Endometrium (tissue), 2 donors: ENCODE measurements at regions not wholly inside any gene's neighbourhood (a gene's known extent, or its start where the extent isn't known, plus 50 kb on each side); places are given as distances from the start of the nearest gene placed in this dataset.
"Not testable (repeated sequence)": the region's sequence is repeated elsewhere in the genome, so short reads cannot be mapped to it uniquely, and the experiment has no call there.

Experiments
- FAIRE-seq: peaks from 2 replicates; lab custom pipeline; 2012; peaks lifted over from hg19 to GRCh38; lab: Jason Lieb, UNC
- donor health status: control.
- donor health status: control.

- FAIRE-seq = no peak
Observed at GRCh38 chr2:13698847-13699246, 933.7 kb upstream of the LRATD1 start.

GRCh38 chr2:13699939-13700338 is 932.6 kb upstream of the LRATD1 start:
- not testable (repeated sequence) for FAIRE-seq

- FAIRE-seq = no peak
Observed at GRCh38 chr2:13711154-13711553, 921.4 kb upstream of the LRATD1 start.

GRCh38 chr2:13714466-13714865 is 918.1 kb upstream of the LRATD1 start:
- FAIRE-seq = no peak

- no peak for FAIRE-seq
Observed at GRCh38 chr2:13725945-13726344, 906.6 kb upstream of the LRATD1 start.

- no peak for FAIRE-seq
Observed at GRCh38 chr2:13745330-13745729, 887.2 kb upstream of the LRATD1 start.

- FAIRE-seq = no peak
Observed at GRCh38 chr2:13751955-13752354, 880.6 kb upstream of the LRATD1 start.

- no peak for FAIRE-seq
Observed at GRCh38 chr2:13758412-13758811, 874.1 kb upstream of the LRATD1 start.

GRCh38 chr2:13768274-13768673 is 864.2 kb upstream of the LRATD1 start:
- FAIRE-seq = no peak

- no peak for FAIRE-seq
Observed at GRCh38 chr2:13770279-13770678, 862.2 kb upstream of the LRATD1 start.

GRCh38 chr2:13779996-13780395 is 852.5 kb upstream of the LRATD1 start:
- FAIRE-seq = no peak

GRCh38 chr2:13791019-13791547 is 841.4 kb upstream of the LRATD1 start:
- no peak for FAIRE-seq

- no peak for FAIRE-seq
Observed at GRCh38 chr2:13806539-13806938, 826.0 kb upstream of the LRATD1 start.

- FAIRE-seq = no peak
Observed at GRCh38 chr2:13813236-13813635, 819.3 kb upstream of the LRATD1 start.

- FAIRE-seq = no peak
Observed at GRCh38 chr2:13818002-13818401, 814.5 kb upstream of the LRATD1 start.

- no peak for FAIRE-seq
Observed at GRCh38 chr2:13819896-13820295, 812.6 kb upstream of the LRATD1 start.

- FAIRE-seq = peak; percentile 45
Observed at GRCh38 chr2:13821255-13821880, 811.1 kb upstream of the LRATD1 start.

- FAIRE-seq = no peak
Observed at GRCh38 chr2:13822365-13822764, 810.2 kb upstream of the LRATD1 start.

GRCh38 chr2:13826314-13826853 is 806.1 kb upstream of the LRATD1 start:
- FAIRE-seq = no peak

- FAIRE-seq = peak; percentile 4
Observed at GRCh38 chr2:13858626-13859025, 773.9 kb upstream of the LRATD1 start.

GRCh38 chr2:13868275-13868674 is 764.2 kb upstream of the LRATD1 start:
- FAIRE-seq = not testable (repeated sequence)

GRCh38 chr2:13876491-13877037 is 756.0 kb upstream of the LRATD1 start:
- no peak for FAIRE-seq

- no peak for FAIRE-seq
Observed at GRCh38 chr2:13877571-13877970, 754.9 kb upstream of the LRATD1 start.
